ENCODE measurements at regions not wholly inside any gene's neighbourhood (a gene's known extent, or its start where the extent isn't known, plus 50 kb on each side); places are given as distances from the start of the nearest gene placed in this dataset.

DNA sequence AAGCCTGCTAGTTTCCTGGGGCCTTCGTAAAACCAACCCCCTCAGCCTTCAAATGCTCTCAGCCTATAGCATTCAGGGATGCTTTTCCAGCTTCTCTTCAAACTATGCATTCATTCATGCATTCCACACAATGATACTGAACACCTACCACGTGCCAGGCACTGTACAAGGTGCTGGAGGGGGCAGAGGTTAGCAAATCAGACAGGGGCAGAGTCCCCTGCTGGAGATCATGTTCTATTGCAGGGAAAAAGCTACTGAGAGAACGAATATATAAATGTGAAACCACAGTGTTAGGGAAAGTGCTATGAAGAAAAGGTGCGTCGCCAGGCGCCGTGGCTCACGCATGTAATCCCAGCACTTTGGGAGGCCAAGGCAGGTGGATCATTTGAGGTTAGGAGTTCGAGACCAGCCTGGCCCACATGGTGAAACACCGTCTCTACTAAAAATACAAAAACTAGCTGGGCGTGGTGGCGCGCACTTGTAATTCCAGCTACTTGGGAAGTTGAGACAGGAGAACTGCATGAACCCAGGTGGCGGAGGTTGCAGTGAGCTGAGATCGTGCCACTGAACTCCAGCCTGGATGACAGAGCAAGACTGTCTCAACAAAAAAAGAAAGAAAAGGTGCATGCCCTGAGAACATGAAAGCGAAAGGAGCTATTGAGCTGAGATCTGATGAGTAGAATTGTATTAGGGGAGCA is 64.6 kb upstream of the CALN1 start:
- no peaks in the 10 kb centered on the region for H3K4me1 ChIP-seq
- TF ChIP-seq, protein P1, sequence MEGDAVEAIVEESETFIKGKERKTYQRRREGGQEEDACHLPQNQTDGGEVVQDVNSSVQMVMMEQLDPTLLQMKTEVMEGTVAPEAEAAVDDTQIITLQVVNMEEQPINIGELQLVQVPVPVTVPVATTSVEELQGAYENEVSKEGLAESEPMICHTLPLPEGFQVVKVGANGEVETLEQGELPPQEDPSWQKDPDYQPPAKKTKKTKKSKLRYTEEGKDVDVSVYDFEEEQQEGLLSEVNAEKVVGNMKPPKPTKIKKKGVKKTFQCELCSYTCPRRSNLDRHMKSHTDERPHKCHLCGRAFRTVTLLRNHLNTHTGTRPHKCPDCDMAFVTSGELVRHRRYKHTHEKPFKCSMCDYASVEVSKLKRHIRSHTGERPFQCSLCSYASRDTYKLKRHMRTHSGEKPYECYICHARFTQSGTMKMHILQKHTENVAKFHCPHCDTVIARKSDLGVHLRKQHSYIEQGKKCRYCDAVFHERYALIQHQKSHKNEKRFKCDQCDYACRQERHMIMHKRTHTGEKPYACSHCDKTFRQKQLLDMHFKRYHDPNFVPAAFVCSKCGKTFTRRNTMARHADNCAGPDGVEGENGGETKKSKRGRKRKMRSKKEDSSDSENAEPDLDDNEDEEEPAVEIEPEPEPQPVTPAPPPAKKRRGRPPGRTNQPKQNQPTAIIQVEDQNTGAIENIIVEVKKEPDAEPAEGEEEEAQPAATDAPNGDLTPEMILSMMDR (IDR thresholded peaks at IDR 0.05) = no peak
- intact Hi-C loops (cut with DNase I) = no loop called here
- no peak for ATAC-seq
- H3K4me3 ChIP-seq = no peak overlapping the region
- WGBS, 2 donors = 81 to 91% methylated on average over 16 of the region's 16 CpGs
- H3K27ac ChIP-seq = no peak overlapping the region
- no peaks in the 10 kb centered on the region for H3K9me3 ChIP-seq
- H3K36me3 ChIP-seq (replicated peaks in 1 of 2; ENCODE audit: insufficient read depth in 1 of 2, low read depth in 2 of 2) = no peaks in the 10 kb centered on the region
- H3K27me3 ChIP-seq = no peaks in the 10 kb centered on the region
- no peak for DNase-seq

DNA sequence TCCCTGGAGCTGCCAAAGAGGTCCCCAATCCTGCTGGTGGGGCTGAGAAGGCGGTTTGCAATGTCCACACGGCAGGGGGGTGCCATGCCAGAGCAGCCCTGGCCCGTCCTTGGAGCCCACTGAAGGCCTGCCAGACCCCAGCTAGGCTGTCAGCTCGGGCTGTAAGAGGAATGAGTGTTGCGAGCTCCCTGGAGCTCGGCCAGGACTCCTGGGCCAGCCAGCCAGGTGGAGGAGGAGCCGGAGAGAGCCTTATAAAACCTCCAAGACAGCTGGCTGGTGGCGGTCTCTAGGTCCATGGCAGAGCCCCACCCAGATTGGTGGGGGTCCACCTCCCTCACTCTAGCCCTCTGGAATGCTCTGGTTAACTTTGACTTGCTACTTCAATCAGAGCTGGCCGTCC is 55.1 kb upstream of the CALN1 start:
- DNase-seq (peak in 3 of 4 donors; percentile 2 to 24 (median 17)), ATAC-seq (no peak)
- WGBS, 2 donors = 44 to 62% methylated on average over 8 of the region's 9 CpGs
- H3K36me3 ChIP-seq (replicated peaks in 1 of 2; ENCODE audit: insufficient read depth in 1 of 2, low read depth in 2 of 2) = no peaks in the 10 kb centered on the region
- H3K27me3 ChIP-seq = no peaks in the 10 kb centered on the region
- TF ChIP-seq, protein P1 (IDR thresholded peaks at IDR 0.05) = no peak
- no peak for TF ChIP-seq POLR2A (IDR thresholded peaks at IDR 0.05)
- intact Hi-C loops (cut with DNase I) = no loop called here
- H3K9me3 ChIP-seq = peaks cover 0 to 5% (median 0%) of the 10 kb centered on the region in 3 donors
- H3K4me3 ChIP-seq = no peak overlapping the region
- H3K27ac ChIP-seq = no peak overlapping the region
- no peaks in the 10 kb centered on the region for H3K4me1 ChIP-seq

DNA sequence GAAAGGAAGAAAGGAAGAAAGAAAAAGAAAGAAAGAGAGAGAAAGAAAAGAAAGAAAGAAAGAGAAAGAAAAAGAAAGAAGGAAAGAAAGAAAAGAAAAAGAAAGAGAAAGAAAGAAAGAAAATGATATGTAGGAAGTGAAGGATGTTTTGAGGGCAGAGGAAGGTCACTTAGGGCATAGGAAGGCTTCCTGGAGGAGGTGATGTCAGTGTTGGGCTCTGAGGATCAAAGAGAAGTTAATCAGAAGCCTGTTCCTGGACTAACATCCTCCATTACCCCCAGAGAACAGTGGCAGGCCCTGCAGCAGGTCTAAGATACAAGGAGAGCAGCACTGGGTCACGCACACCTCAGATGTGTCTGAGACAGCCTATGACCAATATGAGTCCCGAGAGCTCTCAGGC is 54.7 kb upstream of the CALN1 start:
- no peak for TF ChIP-seq POLR2A (IDR thresholded peaks at IDR 0.05)
- TF ChIP-seq, protein P1 (IDR thresholded peaks at IDR 0.05) = no peak
- no peak overlapping the region for H3K4me3 ChIP-seq
- no peak overlapping the region for H3K27ac ChIP-seq
- no peak for DNase-seq
- intact Hi-C loops (cut with DNase I) = no loop called here
- peaks cover 0 to 5% (median 0%) of the 10 kb centered on the region in 3 donors for H3K9me3 ChIP-seq
- no peak for ATAC-seq
- no peaks in the 10 kb centered on the region for H3K27me3 ChIP-seq
- no peaks in the 10 kb centered on the region for H3K36me3 ChIP-seq (replicated peaks in 1 of 2; ENCODE audit: insufficient read depth in 1 of 2, low read depth in 2 of 2)
- WGBS, 2 donors = 67 to 75% methylated on average over 2 of the region's 2 CpGs
- H3K4me1 ChIP-seq = no peaks in the 10 kb centered on the region

- ATAC-seq (no peak), DNase-seq (no peak)
- H3K9me3 ChIP-seq = peaks cover 0 to 5% (median 0%) of the 10 kb centered on the region in 3 donors
- intact Hi-C loops (cut with DNase I) = no loop called here
- no peak overlapping the region for H3K4me3 ChIP-seq
- H3K4me1 ChIP-seq = no peaks in the 10 kb centered on the region
- no peak overlapping the region for H3K27ac ChIP-seq
- no peaks in the 10 kb centered on the region for H3K36me3 ChIP-seq (replicated peaks in 1 of 2; ENCODE audit: insufficient read depth in 1 of 2, low read depth in 2 of 2)
- TF ChIP-seq POLR2A (IDR thresholded peaks at IDR 0.05) = no peak
- TF ChIP-seq, protein P1 (IDR thresholded peaks at IDR 0.05) = no peak
- WGBS, 2 donors = 53 to 74% methylated on average over 5 of the region's 5 CpGs
- no peaks in the 10 kb centered on the region for H3K27me3 ChIP-seq
These were observed 53.4 kb upstream of the CALN1 start for GRCh38 chr7:72465521-72465920.

GRCh38 chr7:72462311-72462710 is 50.2 kb upstream of the CALN1 start:
- WGBS, 2 donors = 46 to 62% methylated on average over 7 of the region's 7 CpGs
- Histone ChIP-seq H3K27ac (no peak overlapping the region), H3K4me3 (no peak overlapping the region), H3K27me3 (no peaks in the 10 kb centered on the region), H3K9me3 (no peaks in the 10 kb centered on the region), H3K4me1 (no peaks in the 10 kb centered on the region), H3K36me3 (replicated peaks in 1 of 2; ENCODE audit: insufficient read depth in 1 of 2, low read depth in 2 of 2) (no peaks in the 10 kb centered on the region)
- ATAC-seq (no peak), DNase-seq (no peak)
- intact Hi-C loops (cut with DNase I) = no loop called here
- no peak for TF ChIP-seq POLR2A (IDR thresholded peaks at IDR 0.05)
- TF ChIP-seq, protein P1 (IDR thresholded peaks at IDR 0.05) = no peak
